ENCODE measurements at regions not wholly inside any gene's neighbourhood (a gene's known extent, or its start where the extent isn't known, plus 50 kb on each side); places are given as distances from the start of the nearest gene placed in this dataset.

GRCh38 chr6:170156448-170157375 is 134.2 kb downstream of the DLL1 start:
- no peak overlapping the region for H3K4me3 Mint-ChIP-seq

GRCh38 chr6:170155464-170156196 is 135.2 kb downstream of the DLL1 start:
- H3K4me1 Mint-ChIP-seq, result peaks cover 18% of the 10 kb centered on the region
- Histone ChIP-seq H3K27me3 (ENCODE audit: control insufficient read depth in 2 of 2, insufficient read depth in 2 of 2, low read length in 2 of 2) (peaks cover 0 to 21% of the 10 kb centered on the region in 2 donors), H3K9ac (ENCODE audit: insufficient read depth, low read length, poor library complexity, severe bottlenecking) (no peak overlapping the region), H3K36me3 (replicated peaks in 1 of 2; ENCODE audit: control insufficient read depth in 1 of 2, insufficient read depth in 2 of 2, low read length in 2 of 2) (no peaks in the 10 kb centered on the region), H3K79me2 (ENCODE audit: insufficient read depth, low read length) (no peaks in the 10 kb centered on the region), H2AFZ (ENCODE audit: insufficient read depth, low read depth, low read length, poor library complexity, severe bottlenecking) (no peak overlapping the region), H3K4me2 (replicated peaks; ENCODE audit: extremely low read depth, low read length, poor library complexity, severe bottlenecking) (no peak overlapping the region), H3K27ac (ENCODE audit: low read depth in 1 of 2, low read length in 2 of 2) (no peak overlapping the region), H3K9me3 (replicated peaks in 1 of 2; ENCODE audit: control insufficient read depth in 1 of 2, insufficient read depth in 1 of 2, low read length in 2 of 2) (peaks cover 0 to 4% of the 10 kb centered on the region in 2 donors), H3K4me1 (ENCODE audit: control insufficient read depth in 1 of 2, insufficient read depth in 2 of 2, low read length in 2 of 2) (peaks cover 12% of the 10 kb centered on the region in 2 donors), H4K20me1 (ENCODE audit: insufficient read depth, low read length) (no peaks in the 10 kb centered on the region), H3K4me3 (replicated peaks in 1 of 3; ENCODE audit: low read depth in 2 of 3, low read length in 3 of 3) (no peak overlapping the region)
- H3K27ac Mint-ChIP-seq, result no peak overlapping the region
- intact Hi-C loops (cut with micrococcal nuclease), result no loop called here
- no peak for DNase-seq
- H3K27me3 Mint-ChIP-seq (ENCODE audit: low read depth in 3 of 3), result peaks cover 26 to 31% (median 27%) of the 10 kb centered on the region in 3 donors
- H3K9me3 Mint-ChIP-seq, result peaks cover 0 to 13% (median 2%) of the 10 kb centered on the region in 7 donors
- peaks cover 0 to 2% of the 10 kb centered on the region in 2 donors for H3K36me3 Mint-ChIP-seq
- 94% methylated on average over 19 of the region's 25 CpGs for WGBS (ENCODE audit: insufficient coverage)
- no peak overlapping the region for H3K4me3 Mint-ChIP-seq
- TF ChIP-seq, protein P1, sequence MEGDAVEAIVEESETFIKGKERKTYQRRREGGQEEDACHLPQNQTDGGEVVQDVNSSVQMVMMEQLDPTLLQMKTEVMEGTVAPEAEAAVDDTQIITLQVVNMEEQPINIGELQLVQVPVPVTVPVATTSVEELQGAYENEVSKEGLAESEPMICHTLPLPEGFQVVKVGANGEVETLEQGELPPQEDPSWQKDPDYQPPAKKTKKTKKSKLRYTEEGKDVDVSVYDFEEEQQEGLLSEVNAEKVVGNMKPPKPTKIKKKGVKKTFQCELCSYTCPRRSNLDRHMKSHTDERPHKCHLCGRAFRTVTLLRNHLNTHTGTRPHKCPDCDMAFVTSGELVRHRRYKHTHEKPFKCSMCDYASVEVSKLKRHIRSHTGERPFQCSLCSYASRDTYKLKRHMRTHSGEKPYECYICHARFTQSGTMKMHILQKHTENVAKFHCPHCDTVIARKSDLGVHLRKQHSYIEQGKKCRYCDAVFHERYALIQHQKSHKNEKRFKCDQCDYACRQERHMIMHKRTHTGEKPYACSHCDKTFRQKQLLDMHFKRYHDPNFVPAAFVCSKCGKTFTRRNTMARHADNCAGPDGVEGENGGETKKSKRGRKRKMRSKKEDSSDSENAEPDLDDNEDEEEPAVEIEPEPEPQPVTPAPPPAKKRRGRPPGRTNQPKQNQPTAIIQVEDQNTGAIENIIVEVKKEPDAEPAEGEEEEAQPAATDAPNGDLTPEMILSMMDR (IDR thresholded peaks at IDR 0.05), result no peak

More at GRCh38 chr6:170156448-170157375, 134.2 kb downstream of the DLL1 start:
- no peak overlapping the region for H3K4me2 ChIP-seq (replicated peaks; ENCODE audit: extremely low read depth, low read length, poor library complexity, severe bottlenecking)
- H3K36me3 Mint-ChIP-seq, result peaks cover 0 to 2% of the 10 kb centered on the region in 2 donors
- H3K9ac ChIP-seq (ENCODE audit: insufficient read depth, low read length, poor library complexity, severe bottlenecking), result no peak overlapping the region
- H3K4me1 Mint-ChIP-seq, result peaks cover 13% of the 10 kb centered on the region
- H3K4me3 ChIP-seq (replicated peaks in 1 of 3; ENCODE audit: low read depth in 2 of 3, low read length in 3 of 3), result no peak overlapping the region
- no peak overlapping the region for H2AFZ ChIP-seq (ENCODE audit: insufficient read depth, low read depth, low read length, poor library complexity, severe bottlenecking)
- TF ChIP-seq, protein P1 (IDR thresholded peaks at IDR 0.05), result no peak
- intact Hi-C loops (cut with micrococcal nuclease), result no loop called here
- no peaks in the 10 kb centered on the region for H4K20me1 ChIP-seq (ENCODE audit: insufficient read depth, low read length)
- WGBS (ENCODE audit: insufficient coverage), result 94% methylated on average over 31 of the region's 34 CpGs
- H3K27me3 ChIP-seq (ENCODE audit: control insufficient read depth in 2 of 2, insufficient read depth in 2 of 2, low read length in 2 of 2), result peaks cover 0 to 13% of the 10 kb centered on the region in 2 donors
- peaks cover 18 to 22% (median 20%) of the 10 kb centered on the region in 3 donors for H3K27me3 Mint-ChIP-seq (ENCODE audit: low read depth in 3 of 3)
- H3K36me3 ChIP-seq (replicated peaks in 1 of 2; ENCODE audit: control insufficient read depth in 1 of 2, insufficient read depth in 2 of 2, low read length in 2 of 2), result no peaks in the 10 kb centered on the region
- H3K27ac Mint-ChIP-seq, result no peak overlapping the region
- H3K79me2 ChIP-seq (ENCODE audit: insufficient read depth, low read length), result no peaks in the 10 kb centered on the region
- peaks cover 12% of the 10 kb centered on the region in 2 donors for H3K4me1 ChIP-seq (ENCODE audit: control insufficient read depth in 1 of 2, insufficient read depth in 2 of 2, low read length in 2 of 2)
- peaks cover 0 to 14% (median 2%) of the 10 kb centered on the region in 7 donors for H3K9me3 Mint-ChIP-seq
- DNase-seq, result no peak
- H3K9me3 ChIP-seq (replicated peaks in 1 of 2; ENCODE audit: control insufficient read depth in 1 of 2, insufficient read depth in 1 of 2, low read length in 2 of 2), result peaks cover 0 to 4% of the 10 kb centered on the region in 2 donors
- no peak overlapping the region for H3K27ac ChIP-seq (ENCODE audit: low read depth in 1 of 2, low read length in 2 of 2)

Measured in CD14-positive monocyte (primary cell).